NCI-H1048 (cell line): ENCODE measurements at regions not wholly inside any gene's neighbourhood (a gene's known extent, or its start where the extent isn't known, plus 50 kb on each side); places are given as distances from the start of the nearest gene placed in this dataset.
"Not testable (repeated sequence)": the region's sequence is repeated elsewhere in the genome, so short reads cannot be mapped to it uniquely, and the experiment has no call there.

Experiments
- DNase-seq: peaks from one replicate; lab custom pipeline; 2025; lab: John Stamatoyannopoulos, UW

DNA sequence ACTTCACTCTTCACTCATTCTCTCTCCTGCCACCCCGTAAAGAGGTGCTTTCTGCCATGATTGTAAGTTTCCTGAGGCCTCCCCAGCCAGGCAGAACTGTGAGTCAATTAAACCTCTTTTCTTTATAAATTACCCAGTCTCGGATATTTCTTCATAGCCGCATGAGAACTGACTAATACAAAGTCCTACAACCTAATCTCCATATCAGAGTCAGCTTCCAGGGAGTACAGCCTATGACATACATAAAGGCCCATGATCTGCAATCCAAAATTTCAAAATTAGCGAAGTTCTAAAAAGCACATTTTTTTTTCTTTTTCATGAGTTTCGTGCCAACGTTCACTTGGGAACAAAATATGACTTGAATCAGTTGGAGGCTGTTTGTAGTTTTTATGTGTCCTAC, 256.9 kb upstream of the DUSP10 start:
- no peak for DNase-seq

DNA sequence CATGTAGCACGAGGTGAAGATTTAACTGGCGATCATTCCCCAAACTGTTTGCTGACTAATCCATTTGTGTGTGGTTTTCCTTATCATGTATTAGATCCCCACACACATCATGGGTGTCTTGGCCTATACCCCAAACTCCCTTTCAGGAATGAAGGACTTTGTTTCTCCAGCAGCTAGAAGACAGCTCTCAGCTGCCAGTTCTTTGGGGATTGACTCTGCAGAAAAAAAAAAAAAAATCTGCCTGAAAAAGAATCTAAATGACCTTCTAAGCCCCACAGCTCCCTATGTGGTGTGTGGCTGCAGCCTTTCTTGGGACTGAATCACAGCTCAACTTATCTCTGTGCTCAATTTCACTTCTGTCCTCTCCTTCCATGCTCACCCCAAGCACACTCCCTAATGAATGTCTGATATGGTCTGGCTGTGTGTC, 256.3 kb upstream of the DUSP10 start:
- DNase-seq, result no peak

DNA sequence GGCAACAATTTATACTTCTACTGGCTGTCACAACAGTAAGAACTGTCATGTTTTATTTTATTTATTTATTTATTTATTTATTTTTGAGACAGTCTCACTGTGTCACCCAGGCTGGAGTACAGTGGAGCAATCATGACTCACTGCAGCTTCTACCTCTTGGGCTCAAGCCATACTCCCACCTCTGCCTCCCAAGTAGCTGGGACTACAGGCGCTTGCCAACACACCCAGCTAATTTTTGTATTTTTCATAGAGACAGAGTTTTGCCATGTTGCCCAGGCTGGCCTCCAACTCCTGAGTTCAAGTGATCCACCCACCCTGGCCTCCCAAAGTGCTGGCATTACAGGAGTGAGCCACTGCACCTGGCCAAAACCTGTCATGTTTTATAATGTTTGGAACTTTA, 255.1 kb upstream of the DUSP10 start:
- DNase-seq, result not testable (repeated sequence)

DNA sequence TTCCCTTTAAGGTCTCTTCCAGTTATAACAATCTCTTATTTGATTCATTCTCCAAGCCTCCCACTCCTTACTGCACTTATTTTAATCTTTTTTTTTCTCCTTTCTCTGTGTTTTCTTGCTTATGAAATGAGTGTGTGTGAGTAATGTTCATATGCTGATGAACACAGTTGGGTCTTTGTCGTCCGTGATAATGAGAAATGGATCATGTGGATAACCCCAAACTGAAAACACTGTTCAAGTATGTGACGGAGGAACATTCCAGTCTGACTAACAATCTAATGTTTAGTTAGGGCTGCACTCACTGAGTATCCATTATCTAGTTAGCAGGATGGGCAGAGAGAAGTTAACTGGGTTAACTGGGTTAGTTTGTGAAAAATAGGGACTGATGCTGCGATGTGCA, 253.1 kb upstream of the DUSP10 start:
- DNase-seq, result no peak

DNA sequence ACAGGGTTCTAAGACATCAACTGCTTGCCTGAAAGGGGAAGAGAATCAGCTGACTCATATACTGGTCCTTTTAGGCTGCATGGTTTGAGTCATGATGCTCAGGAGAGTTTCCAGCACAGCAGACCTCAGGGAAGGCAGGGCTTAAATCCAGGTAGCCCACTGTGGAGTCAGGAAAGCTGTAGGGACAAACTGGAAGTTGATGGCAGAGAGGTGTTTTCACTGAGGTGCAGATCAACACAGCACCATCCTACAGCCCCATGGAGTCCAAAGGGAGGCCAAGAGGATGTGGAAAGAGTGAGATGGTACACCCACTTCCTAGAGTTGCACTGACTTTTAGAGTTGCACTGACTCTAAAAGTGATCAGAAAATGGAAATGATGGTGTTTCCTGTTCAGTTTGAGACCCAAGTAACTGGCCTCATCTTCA, 252.4 kb upstream of the DUSP10 start:
- no peak for DNase-seq

DNA sequence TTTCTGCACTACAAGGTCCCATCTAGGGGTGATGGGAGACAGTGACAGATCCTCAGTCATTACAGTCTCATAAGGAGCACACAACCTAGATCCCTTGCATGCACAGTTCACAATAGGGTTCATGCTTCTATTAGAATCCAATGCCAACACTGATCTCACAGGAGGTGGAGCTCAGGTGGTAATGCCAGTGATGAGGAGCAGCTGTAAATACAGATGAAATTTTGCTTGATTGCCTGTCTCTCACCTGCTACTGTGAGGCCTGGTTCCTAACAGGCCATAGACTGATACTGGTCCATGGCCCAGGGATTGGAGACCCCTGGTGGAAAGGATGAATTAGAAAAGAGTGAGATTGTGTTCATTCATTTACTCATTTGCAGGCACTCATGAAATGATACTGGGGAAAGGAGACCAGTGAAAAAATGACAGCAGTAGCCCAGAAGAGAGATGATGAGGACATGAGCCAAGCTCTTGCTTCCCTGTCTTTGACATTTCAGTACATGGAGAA, 251.6 kb upstream of the DUSP10 start:
- DNase-seq, result no peak

DNA sequence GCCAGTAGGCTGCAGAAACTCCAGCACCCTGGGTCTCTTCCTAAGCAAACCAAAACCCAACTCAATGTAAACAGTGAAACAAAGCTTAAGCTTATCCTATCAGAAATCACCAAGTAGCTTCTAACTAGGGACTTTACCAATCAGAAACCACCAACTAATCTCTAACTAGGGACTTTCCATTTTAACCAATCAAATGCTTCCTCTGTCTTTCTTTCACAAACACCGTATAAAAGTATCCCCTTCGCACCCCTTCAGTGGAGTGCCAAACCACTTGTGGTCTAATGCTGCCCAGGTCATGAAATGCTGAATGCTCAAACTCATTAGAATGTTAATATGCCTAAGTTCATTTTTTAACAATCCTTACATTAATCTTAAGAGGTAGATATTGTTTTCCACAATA, 250.5 kb upstream of the DUSP10 start:
- DNase-seq, result no peak

DNA sequence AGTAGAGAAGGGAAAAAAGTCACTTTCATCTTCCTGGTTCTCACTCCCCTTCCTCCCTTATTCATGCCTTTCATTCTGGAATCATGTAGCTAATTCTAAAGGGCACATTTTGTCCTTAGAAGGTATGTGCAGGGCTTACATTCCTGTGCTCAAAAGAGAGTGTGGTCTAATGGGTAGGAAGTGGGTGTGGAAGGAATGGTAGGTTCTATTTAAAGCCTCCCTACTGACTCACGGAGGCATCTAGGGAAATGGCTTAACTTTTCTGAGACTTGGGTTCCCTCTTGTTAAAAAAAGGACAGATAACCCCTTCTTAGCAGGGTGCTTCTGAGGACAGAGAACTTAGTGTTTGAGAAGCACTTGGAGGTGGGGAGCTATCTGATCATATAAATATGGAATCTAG, 249.3 kb upstream of the DUSP10 start:
- DNase-seq, result no peak

DNA sequence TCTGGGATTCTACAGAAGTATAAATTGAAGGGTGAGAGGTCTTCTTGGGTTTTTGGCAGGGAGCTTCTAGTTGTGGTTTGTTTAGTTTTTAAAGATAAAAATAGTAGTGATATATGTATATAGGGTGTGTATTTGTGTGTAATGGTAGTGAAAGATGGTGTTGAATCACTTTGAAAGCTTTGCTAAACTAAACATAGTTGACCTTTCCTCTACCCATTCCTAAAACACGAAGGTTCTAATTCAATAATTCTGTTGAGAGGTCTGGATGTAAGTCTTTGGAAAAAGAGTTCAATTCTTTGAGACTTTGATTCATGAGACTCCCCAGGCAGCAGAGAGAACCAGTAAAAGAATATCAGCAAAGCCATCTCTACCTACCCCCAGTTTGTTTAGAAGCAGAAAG, 247.9 kb upstream of the DUSP10 start:
- no peak for DNase-seq

DNA sequence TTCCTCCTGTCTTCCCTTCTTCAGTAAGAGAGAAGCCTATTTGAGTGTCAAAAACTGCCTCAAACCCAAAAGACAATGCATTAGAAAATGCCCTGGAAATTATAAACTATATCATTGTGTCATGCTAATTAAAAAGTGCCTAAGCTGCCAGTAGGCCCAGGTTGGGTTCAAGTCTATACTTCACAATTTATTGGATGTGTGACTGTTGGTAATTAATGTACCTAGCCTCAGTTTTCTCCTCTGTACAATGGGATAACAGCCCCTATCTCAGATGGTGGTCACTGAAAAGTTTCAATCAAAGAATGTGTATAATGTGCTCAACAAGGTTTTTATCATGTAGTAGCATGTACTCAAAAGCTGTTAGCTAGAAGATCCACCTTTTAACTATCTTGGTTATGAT, 246.9 kb upstream of the DUSP10 start:
- DNase-seq, result no peak

DNA sequence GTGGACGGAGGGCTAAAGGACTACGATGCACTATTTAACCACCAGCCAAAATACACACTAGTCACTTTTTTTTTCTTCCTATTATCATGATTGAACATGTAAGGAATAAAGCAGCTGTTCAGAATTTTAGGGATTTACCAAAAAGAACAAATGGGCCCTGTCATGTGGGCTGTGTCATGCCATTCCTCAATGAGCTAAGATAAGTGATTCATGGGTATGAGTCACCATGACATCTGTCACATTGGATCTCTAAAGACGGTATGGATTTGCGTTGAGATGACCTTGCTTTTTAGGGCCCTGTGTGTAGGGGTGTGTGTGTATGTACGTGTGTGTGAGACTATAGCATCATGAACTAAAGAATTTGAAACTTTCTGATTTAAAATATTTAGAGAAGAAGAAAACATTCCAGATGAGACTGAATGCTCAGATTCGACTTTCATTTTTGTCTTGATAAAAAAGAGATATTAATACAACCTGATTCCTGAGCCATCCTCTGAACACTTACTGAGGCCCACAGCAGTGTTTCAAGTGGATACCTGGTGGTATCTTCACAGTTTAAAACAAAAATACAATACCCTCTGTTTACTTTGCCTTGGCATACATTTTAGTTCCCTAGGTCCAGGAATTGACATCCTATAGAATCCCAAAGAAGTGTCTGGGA, 246.1 kb upstream of the DUSP10 start:
- no peak for DNase-seq

DNA sequence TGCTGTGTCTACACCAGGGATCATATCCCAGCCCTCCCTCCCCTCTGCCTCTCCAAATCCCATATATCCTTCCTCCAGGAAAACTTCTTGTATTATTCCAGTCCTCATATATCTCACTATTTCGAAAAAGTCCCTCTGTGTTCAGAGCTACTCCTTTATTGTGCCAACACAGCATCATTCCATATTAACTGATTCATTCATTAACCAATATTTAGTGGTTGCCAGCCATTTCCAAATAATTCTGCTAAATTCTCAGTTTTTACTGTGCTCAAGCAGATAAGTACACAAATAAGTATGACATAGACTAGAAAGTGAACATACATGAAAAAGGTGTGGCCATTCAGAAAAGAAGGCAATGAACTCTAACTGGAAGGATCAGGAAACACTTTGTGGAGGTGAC, 241.6 kb upstream of the DUSP10 start:
- DNase-seq, result no peak

DNA sequence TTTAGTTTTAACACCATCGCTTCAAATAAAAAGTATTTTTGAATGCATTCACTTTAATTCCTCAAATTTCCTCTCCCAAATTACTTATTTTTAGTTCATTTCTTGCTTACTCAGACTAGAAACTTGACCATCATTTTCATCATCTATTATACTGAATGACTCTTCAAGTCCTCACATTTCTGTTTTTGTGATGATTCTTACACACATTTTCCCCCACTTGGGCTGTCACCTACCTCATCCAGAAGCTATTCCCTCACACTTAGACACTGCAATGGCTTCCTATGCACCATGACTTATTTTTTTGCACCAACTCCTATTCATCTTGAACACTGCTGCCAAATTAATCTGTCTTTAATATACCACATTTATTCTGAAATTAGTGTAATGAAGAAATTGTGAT, 239.6 kb upstream of the DUSP10 start:
- no peak for DNase-seq

DNA sequence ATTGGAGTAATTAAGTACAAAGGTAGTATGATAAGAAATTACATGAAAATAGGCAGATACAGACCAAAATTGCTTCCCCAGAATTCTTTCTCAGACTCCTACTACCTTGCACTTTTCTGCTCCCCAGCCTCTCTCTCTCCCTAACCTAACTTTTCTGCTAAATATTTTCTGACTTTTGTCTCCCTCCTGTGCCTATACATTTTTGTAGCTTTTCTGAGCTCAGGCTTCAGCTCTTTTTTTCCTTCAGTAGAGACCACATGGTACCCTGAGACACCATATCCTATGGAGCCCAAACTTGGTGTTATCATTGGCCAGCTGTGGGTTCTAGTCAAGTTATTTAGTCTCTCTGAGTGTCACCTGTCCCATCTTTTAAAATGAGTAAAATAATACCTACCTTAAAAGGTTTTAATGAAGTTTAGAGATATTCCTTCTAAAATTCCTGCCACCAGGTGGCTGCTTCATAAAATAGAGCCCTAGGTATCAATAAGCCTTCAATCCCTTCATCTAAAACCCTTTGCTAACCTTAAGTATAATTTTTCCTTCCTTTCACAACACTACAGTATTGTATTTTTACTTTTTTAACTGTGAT, 237.6 kb upstream of the DUSP10 start:
- DNase-seq, result no peak

DNA sequence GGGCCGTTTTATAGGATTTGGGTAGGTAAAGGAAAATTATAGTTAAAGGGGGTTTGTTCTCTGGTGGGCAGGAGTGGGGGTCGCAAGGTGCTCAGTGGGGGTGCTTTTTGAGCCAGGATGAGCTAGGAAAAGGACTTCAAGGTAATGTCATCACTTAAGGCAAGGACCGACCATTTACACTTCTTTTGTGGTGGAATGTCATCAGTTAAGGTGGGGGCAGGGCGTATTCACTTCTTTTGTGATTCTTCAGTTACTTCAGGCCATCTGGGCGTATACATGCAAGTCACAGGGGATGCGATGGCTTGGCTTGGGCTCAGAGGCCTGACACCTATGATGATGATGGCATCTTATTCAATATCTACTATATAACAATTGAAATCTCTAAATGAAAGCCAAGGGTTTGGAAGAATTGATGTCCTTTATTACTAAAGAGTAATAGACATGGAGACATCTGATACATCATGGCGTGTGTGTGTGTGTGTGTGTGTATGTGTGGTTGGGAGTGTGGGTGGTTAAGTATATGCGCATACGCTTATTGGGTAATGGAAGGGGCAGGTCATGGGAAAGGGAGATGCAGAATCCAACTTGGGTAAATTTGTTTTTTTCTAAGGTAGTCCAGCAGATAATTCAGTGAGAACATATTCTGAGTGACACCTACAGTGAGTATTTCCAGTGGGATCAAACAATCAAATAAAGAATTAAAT, 236.9 kb upstream of the DUSP10 start:
- DNase-seq, result not testable (repeated sequence)

DNA sequence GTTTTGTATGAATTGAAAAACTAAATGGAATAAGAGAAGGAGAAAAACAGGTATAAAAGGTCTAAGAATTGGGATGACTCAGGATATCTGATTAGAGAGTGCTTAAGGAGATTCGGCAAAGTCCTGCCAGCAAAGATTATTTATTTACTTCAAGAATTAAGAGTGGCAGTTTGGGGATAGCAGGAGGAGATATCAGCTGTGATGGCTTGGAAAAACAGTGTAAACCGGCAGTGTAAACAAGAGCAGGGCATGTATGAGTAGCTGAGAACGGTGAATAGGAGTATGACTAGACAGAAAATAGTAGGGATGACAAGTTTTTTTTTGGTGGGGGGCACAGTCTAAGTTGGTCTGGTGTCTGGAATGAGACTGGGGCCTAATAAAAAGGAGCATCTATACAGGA, 231.9 kb upstream of the DUSP10 start:
- DNase-seq, result not testable (repeated sequence)

DNA sequence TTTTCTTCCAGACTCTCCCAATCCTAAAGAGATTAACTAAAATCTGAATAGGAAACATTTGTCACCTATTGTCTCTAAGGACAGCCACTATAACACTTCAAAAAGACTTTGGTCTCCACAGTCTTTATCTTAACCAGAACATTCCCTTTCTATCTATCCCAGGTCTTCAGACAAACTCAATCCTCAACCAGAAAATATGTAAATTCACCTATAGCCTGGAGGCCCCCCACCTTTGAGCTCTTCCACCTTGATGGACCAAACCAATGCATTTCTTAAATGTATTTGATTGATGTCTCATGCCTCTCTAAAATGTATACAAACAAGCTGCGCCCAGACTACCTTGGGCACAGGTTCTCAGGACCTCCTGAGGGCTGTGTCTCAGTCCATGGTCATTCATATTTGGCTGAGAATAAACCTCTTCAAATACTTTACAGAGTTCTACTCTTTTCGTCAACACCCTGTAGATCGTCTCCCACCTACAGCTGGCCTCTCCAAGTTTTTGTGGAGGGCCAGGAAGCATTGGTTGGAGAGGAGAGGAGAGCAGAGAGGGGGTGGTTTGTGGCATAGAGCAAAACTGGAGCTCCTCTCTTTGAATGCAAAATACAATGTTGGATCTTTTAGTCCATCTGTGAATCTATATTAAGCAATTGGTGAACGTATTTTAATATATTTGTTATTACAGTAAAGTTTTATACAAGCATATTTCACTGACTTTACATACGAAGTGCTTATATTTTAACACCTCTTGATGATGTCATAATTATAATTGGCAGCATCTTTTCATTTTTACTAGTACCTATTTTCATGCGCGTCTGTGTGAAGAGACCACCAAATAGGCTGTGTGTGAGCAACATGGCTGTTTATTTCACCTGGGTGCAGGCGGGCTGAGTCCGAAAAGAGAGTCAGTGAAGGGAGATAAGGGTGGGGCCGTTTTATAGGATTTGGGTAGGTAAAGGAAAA, 230.7 kb upstream of the DUSP10 start:
- no peak for DNase-seq

DNA sequence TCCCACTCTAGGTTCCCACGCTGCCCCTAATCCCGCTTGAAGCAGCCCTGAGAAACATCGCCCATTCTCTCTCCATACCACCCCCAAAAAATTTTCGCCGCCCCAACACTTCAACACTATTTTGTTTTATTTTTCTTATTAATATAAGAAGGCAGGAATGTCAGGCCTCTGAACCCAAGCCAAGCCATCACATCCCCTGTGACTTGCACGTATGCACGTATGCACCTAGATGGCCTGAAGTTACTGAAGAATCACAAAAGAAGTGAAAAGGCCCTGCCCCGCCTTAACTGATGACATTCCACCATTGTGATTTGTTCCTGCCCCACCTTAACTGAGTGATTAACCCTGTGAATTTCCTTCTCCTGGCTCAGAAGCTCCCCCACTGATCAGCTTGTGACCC, 229.1 kb upstream of the DUSP10 start:
- not testable (repeated sequence) for DNase-seq

DNA sequence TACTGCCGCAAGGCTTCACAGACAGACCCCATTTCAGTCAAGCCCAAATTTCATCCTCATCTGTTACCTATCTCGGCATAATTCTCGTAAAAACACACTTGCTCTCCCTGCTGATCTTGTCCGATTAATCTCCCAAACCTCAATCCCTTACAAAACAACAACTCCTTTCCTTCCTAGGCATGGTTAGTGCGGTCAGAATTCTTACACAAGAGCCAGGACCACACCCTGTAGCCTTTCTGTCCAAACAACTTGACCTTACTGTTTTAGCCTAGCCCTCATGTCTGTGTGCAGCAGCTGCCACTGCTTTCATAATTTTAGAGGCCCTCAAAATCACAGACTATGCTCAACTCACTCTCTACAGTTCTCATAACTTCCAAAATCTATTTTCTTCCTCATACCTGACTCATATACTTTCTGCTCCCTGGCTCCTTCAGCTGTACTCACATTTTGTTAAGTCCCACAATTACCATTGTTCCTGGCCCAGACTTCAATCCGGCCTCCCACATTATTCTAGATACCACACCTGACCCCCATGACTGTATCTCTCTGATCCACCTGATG, 227.5 kb upstream of the DUSP10 start:
- not testable (repeated sequence) for DNase-seq

DNA sequence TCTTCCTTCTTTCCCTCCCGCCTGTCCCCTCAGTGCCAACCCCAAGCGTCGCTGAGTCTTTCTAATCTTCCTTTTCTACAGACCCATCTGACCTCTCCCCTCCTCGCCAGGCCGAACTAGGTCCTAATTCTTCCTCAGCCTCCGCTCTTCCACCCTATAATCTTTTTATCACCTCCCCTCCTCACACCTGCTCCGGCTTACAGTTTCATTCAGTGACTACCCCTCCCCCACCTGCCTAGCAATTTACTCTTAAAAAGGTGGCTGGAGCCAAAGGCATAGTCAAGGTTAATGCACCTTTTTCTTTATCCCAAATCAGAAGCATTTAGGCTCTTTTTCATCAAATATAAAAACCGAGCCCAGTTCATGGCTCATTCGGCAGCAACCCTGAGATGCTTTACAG, 225.6 kb upstream of the DUSP10 start:
- DNase-seq, result not testable (repeated sequence)

DNA sequence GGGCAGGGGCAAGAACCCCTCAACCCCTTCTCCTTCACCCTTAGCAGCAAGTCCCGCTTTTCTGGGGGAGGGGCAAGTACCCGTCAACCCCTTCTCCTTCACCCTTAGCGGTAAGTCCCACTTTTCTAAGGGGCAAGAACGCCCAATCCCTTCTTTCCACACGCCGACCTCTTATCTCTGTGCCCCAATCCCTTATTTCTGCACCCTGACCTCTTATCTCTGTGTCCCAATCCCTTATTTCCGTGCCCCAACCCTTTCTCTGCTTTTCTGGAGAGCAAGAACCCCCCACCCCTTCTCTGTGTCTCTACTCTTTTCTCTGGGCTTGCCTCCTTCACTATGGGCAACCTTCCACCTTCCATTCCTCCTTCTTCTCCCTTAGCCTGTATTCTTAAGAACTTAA, 225.0 kb upstream of the DUSP10 start:
- not testable (repeated sequence) for DNase-seq

DNA sequence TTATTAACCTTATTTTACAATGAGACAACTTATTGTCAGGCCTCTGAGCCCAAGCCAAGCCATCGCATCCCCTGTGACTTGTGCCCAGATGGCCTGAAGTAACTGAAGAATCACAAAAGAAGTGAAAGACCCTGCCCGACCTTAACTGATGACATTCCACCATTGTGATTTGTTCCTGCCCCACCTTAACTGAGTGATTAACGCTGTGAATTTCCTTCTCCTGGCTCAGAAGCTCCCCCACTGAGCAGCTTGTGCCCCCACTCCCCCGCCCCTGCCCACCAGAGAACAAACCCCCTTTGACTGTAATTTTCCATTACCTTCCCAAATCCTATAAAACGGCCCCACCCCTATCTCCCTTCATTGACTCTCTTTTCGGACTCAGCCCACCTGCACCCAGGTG, 224.0 kb upstream of the DUSP10 start:
- DNase-seq, result not testable (repeated sequence)
